HepG2 (cell line): ENCODE measurements at regions not wholly inside any gene's neighbourhood (a gene's known extent, or its start where the extent isn't known, plus 50 kb on each side); places are given as distances from the start of the nearest gene placed in this dataset.

Experiments
- ATAC-seq: fragments of 200-7000 bp; cut with Tn5 transposase; 3 replicates; pipeline ENCODE4 v1.9.1; 2020; ENCODE audit warnings: mild to moderate bottlenecking, moderate library complexity
- BruUV-seq: library from RNA; stranded (reverse); fragments of 400-500 nt; replicated peaks from 2 replicates; lab custom pipeline; 2021; lab: Mats Ljungman, UMichigan
- CTCF ChIA-PET: fragments of 300-600 bp; formaldehyde crosslinking; extraction: SDS; loops from one replicate; lab custom pipeline; 2021; ENCODE audit warnings: low total read pairs, inconsistent platforms, low intra/inter-chr PET ratio; lab: Yijun Ruan, JAX
- POLR2A ChIA-PET: fragments of 350-600 bp; sonication (Branson Sonifier 250); formaldehyde crosslinking; loops from one replicate; lab custom pipeline; 2020; ENCODE audit warnings: antibody characterized with exemption, inconsistent platforms; lab: Yijun Ruan, JAX
- DNase-seq: peaks from one replicate; pipeline ENCODE4 v3.0.0-alpha.2; 2015; ENCODE audit warnings: low spot score
- FAIRE-seq: peaks from 3 replicates; lab custom pipeline; 2011; peaks lifted over from hg19 to GRCh38; lab: Jason Lieb, UNC
- H2AFZ ChIP-seq: one replicate; pipeline ENCODE4 v1.6.1; 2011; ENCODE audit warnings: low read length, inconsistent platforms
- H3K27ac ChIP-seq: fragments of 300-600 bp; 3 replicates; pipeline ENCODE4 v1.8.0; 2011; ENCODE audit warnings: mixed run types, mild to moderate bottlenecking, mixed read lengths, low read length, inconsistent platforms; ENCODE audit not compliant: insufficient read depth; ENCODE audit errors: extremely low read length
- H3K27me3 ChIP-seq, 2 experiments: fragments of 200-600 bp in 1 of 2; 2 replicates in 1 of 2; 3 replicates in 1 of 2; pipeline versions ENCODE4 v1.6.0 to v1.8.0; 2011; ENCODE audit warnings: low read length in 2 of 2, mild to moderate bottlenecking in 2 of 2, moderate library complexity in 2 of 2, inconsistent platforms in 1 of 2; ENCODE audit not compliant: insufficient read depth in 2 of 2, control insufficient read depth in 1 of 2
- H3K36me3 ChIP-seq, 2 experiments: fragments of 200-600 bp in 1 of 2; replicated peaks in 1 of 2; 2 replicates in 1 of 2; 3 replicates in 1 of 2; pipeline versions ENCODE4 v1.5.1 to v1.8.0; 2011; ENCODE audit warnings: low read length in 2 of 2, inconsistent platforms in 1 of 2; ENCODE audit not compliant: insufficient read depth in 2 of 2, control insufficient read depth in 1 of 2
- H3K4me1 ChIP-seq: 2 replicates; pipeline ENCODE4 v1.5.1; 2012; ENCODE audit warnings: low read length, inconsistent platforms; ENCODE audit not compliant: insufficient read depth
- H3K4me2 ChIP-seq: 2 replicates; pipeline ENCODE4 v1.6.0; 2011; ENCODE audit warnings: low read depth, low read length, inconsistent platforms
- H3K4me3 ChIP-seq, 3 experiments: fragments of 200-600 bp in 1 of 3; sonication (generic), shearing (Covaris generic) in 1 of 3; replicated peaks in 1 of 3; 2 replicates each; pipeline ENCODE4 v1.5.1; 2011 to 2016; ENCODE audit warnings: low read length in 3 of 3, inconsistent platforms in 2 of 3, low read depth in 2 of 3, mild to moderate bottlenecking in 2 of 3, control low read depth in 1 of 3, mixed read lengths in 1 of 3; ENCODE audit not compliant: insufficient read depth in 1 of 3
- H3K79me2 ChIP-seq: one replicate; pipeline ENCODE4 v1.6.1; 2011; ENCODE audit warnings: low read length, inconsistent platforms; ENCODE audit not compliant: insufficient read depth
- H3K9ac ChIP-seq: 2 replicates; pipeline ENCODE4 v1.6.0; 2011; ENCODE audit warnings: mild to moderate bottlenecking, low read depth, low read length, inconsistent platforms; ENCODE audit not compliant: insufficient read depth
- H3K9me3 ChIP-seq: 2 replicates; pipeline ENCODE4 v1.5.1; 2012; ENCODE audit warnings: mild to moderate bottlenecking, low read length
- H4K20me1 ChIP-seq: 2 replicates; pipeline ENCODE4 v1.6.0; 2011; ENCODE audit warnings: inconsistent platforms, mild to moderate bottlenecking, low read length, moderate library complexity; ENCODE audit not compliant: insufficient read depth
- ATF1 ChIP-seq: IDR thresholded peaks from 2 replicates; pipeline ENCODE4 v1.6.1; 2016; ENCODE audit warnings: mild to moderate bottlenecking, control low read depth
- ATM ChIP-seq: fragments of 450-650 bp; IDR thresholded peaks from 2 replicates; pipeline ENCODE4 v1.7.1; 2017; ENCODE audit warnings: mild to moderate bottlenecking, borderline replicate concordance
- BORCS8-MEF2B ChIP-seq: sonication (generic); formaldehyde crosslinking; IDR thresholded peaks from 2 replicates; pipeline ENCODE4 v1.8.0; 2022; ENCODE audit warnings: mild to moderate bottlenecking, missing genetic modification reagents
- CREB1 ChIP-seq, 2 experiments: fragments of 450-650 bp in 1 of 2; IDR thresholded peaks; 2 replicates each; pipeline ENCODE4 v1.6.1; 2016 to 2017; ENCODE audit warnings: control low read depth in 1 of 2, mild to moderate bottlenecking in 1 of 2, missing compliant biosample characterization in 1 of 2, missing genetic modification characterization in 1 of 2
- FOXP1 ChIP-seq, 2 experiments: fragments of 450-650 bp in 1 of 2; IDR thresholded peaks; 2 replicates each; pipeline ENCODE4 v1.6.1; 2017 to 2018; ENCODE audit warnings: antibody characterized with exemption in 1 of 2
- LBX2 ChIP-seq: sonication (generic); formaldehyde crosslinking; IDR thresholded peaks from 2 replicates; pipeline ENCODE4 v1.5.0; 2020; ENCODE audit warnings: missing genetic modification reagents, mild to moderate bottlenecking, borderline replicate concordance
- MAZ ChIP-seq, 2 experiments: sonication (generic) in 1 of 2; formaldehyde crosslinking in 1 of 2; IDR thresholded peaks; 2 replicates each; pipeline versions ENCODE4 v1.5.0 to v1.6.1; 2012 to 2020; ENCODE audit warnings: low read depth in 2 of 2, mild to moderate bottlenecking in 2 of 2, borderline replicate concordance in 1 of 2, improper control_type of control experiment in 1 of 2, low read length in 1 of 2, missing genetic modification reagents in 1 of 2, moderate library complexity in 1 of 2
- MEF2D ChIP-seq: sonication (generic); formaldehyde crosslinking; IDR thresholded peaks from 2 replicates; pipeline ENCODE4 v1.5.1; 2020; ENCODE audit warnings: mild to moderate bottlenecking, missing genetic modification reagents
- SOX13 ChIP-seq, 3 experiments: fragments of 450-650 bp in 1 of 3; sonication (generic) in 1 of 3; formaldehyde crosslinking in 1 of 3; IDR thresholded peaks in 2 of 3; conservative IDR thresholded peaks in 1 of 3; 2 replicates each; pipeline versions ENCODE4 v1.5.0 to v1.6.1; 2016 to 2020; ENCODE audit warnings: antibody characterized with exemption in 1 of 3, mild to moderate bottlenecking in 1 of 3, missing compliant biosample characterization in 1 of 3, missing genetic modification reagents in 1 of 3, moderate library complexity in 1 of 3
- SRSF1 ChIP-seq: fragments of 200-400 bp; formaldehyde crosslinking; optimal IDR thresholded peaks from 2 replicates; pipeline ENCODE3; 2017; ENCODE audit warnings: mild to moderate bottlenecking, low read depth, low read length, moderate library complexity
- TEAD3 ChIP-seq: optimal IDR thresholded peaks from 2 replicates; pipeline ENCODE3; 2016; ENCODE audit warnings: borderline replicate concordance
- ZFP36L1 ChIP-seq: sonication (generic); formaldehyde crosslinking; IDR thresholded peaks from 2 replicates; pipeline ENCODE4 v1.8.0; 2022; ENCODE audit warnings: mild to moderate bottlenecking, missing genetic modification reagents, moderate library complexity
- ZFP62 ChIP-seq: sonication (generic); formaldehyde crosslinking; IDR thresholded peaks from 2 replicates; pipeline ENCODE4 v1.4.0; 2020; ENCODE audit warnings: missing genetic modification reagents
- ZNF256 ChIP-seq: sonication (generic); formaldehyde crosslinking; conservative IDR thresholded peaks from 2 replicates; pipeline ENCODE4 v1.4.0; 2020; ENCODE audit warnings: missing genetic modification reagents
- ZNF556 ChIP-seq: sonication (generic); formaldehyde crosslinking; IDR thresholded peaks from 2 replicates; pipeline ENCODE4 v1.4.0; 2020; ENCODE audit warnings: mild to moderate bottlenecking, missing genetic modification reagents, borderline replicate concordance
- ZSCAN12 ChIP-seq: sonication (generic); formaldehyde crosslinking; IDR thresholded peaks from 2 replicates; pipeline ENCODE4 v1.9.0; 2021; ENCODE audit warnings: mild to moderate bottlenecking, missing genetic modification reagents
- in situ Hi-C: cut with HindIII; loops from 2 replicates; pipeline ENCODE4 v1.10.0; 2017; ENCODE audit warnings: low pct_unique_long_range_greater_than_20kb; ENCODE audit not compliant: extremely low pct_ligation_motif_present
- intact Hi-C: fragments of 100-400 bp; cut with micrococcal nuclease; formaldehyde crosslinking; loops from one replicate; pipeline ENCODE4 v1.10.0; 2022; ENCODE audit not compliant: unreplicated experiment
- TF ChIP-seq, protein P1 (sequence below): IDR thresholded peaks from 2 replicates; pipeline ENCODE4 v1.6.1; 2016; ENCODE audit warnings: missing compliant biosample characterization, missing genetic modification reagents, borderline replicate concordance

DNA sequence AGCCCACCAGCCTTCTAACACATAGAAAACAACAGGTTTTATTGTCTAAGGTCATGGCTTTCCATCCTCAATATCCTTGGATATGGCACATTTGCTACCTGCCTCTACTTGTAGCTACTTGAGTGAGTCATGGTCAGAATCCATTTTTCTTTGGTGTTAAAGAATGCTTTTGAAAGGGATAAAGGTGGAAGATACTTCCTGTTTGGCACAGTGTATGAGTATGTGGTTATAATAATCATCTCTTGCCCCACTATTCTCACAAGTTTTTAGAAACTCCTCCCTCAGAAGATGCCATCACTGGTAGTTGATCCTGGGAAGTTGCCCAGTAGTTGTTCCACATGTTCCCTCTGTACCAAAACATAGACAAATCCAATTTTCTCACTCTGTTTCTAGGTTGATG lies 508.6 kb upstream of the IL12A start:
- Histone ChIP-seq H3K4me2 (no peak overlapping the region), H3K4me3 (no peak overlapping the region), H2AFZ (no peak overlapping the region), H3K9me3 (0 out of 2 replicates have a peak, but pooled peaks cover 4% of the 10 kb centered on the region), H3K9ac (no peak overlapping the region), H3K36me3 (no peaks in the 10 kb centered on the region), H3K27me3 (no peaks in the 10 kb centered on the region), H3K79me2 (no peaks in the 10 kb centered on the region), H3K4me1 (no peaks in the 10 kb centered on the region), H3K27ac (no peak overlapping the region), H4K20me1 (no peaks in the 10 kb centered on the region)
- DNase-seq (no peak), FAIRE-seq (no peak), ATAC-seq (no peak)
- no peak for TF ChIP-seq ZFP62 (CRISPR knock-in tag)
- TF ChIP-seq FOXP1 (IDR thresholded peaks at IDR 0.05), result no peak
- TF ChIP-seq FOXP1 (CRISPR knock-in tag; IDR thresholded peaks at IDR 0.05), result no peak
- TF ChIP-seq, protein P1, sequence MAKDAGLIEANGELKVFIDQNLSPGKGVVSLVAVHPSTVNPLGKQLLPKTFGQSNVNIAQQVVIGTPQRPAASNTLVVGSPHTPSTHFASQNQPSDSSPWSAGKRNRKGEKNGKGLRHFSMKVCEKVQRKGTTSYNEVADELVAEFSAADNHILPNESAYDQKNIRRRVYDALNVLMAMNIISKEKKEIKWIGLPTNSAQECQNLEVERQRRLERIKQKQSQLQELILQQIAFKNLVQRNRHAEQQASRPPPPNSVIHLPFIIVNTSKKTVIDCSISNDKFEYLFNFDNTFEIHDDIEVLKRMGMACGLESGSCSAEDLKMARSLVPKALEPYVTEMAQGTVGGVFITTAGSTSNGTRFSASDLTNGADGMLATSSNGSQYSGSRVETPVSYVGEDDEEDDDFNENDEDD (CRISPR knock-in tag), result no peak
- no peak for TF ChIP-seq ZFP36L1 (CRISPR knock-in tag)
- no peak for TF ChIP-seq ZNF556
- TF ChIP-seq ATF1 (CRISPR knock-in tag), result no peak
- TF ChIP-seq CREB1 (IDR thresholded peaks at IDR 0.05), result no peak
- no peak for TF ChIP-seq CREB1 (CRISPR knock-in tag; IDR thresholded peaks at IDR 0.05)
- no peak for TF ChIP-seq ATM
- TF ChIP-seq ZSCAN12 (CRISPR knock-in tag), result no peak
- no peak for TF ChIP-seq SRSF1
- no peak for TF ChIP-seq MEF2D
- TF ChIP-seq ZNF256 (CRISPR knock-in tag), result no peak
- TF ChIP-seq BORCS8-MEF2B, result no peak
- no peak for TF ChIP-seq LBX2 (CRISPR knock-in tag)
- no peak for TF ChIP-seq TEAD3 (CRISPR knock-in tag)
- no peak for TF ChIP-seq SOX13 (IDR thresholded peaks at IDR 0.05)
- TF ChIP-seq SOX13 (CRISPR knock-in tag; conservative IDR thresholded peaks at IDR 0.05 in 1 of 2, IDR thresholded peaks at IDR 0.05 in 1 of 2), result no peak
- no peak for TF ChIP-seq MAZ (IDR thresholded peaks at IDR 0.05; ENCODE audit: borderline replicate concordance, low read depth, low read length)
- TF ChIP-seq MAZ (CRISPR knock-in tag; IDR thresholded peaks at IDR 0.05; ENCODE audit: low read depth), result no peak
- no TSS peak for BruUV-seq
- POLR2A ChIA-PET, result no interaction called here
- in situ Hi-C loops (no loop called here), intact Hi-C loops (no loop called here)
- CTCF ChIA-PET, result no interaction called here
